ENCODE measurements at regions not wholly inside any gene's neighbourhood (a gene's known extent, or its start where the extent isn't known, plus 50 kb on each side); places are given as distances from the start of the nearest gene placed in this dataset.

DNA sequence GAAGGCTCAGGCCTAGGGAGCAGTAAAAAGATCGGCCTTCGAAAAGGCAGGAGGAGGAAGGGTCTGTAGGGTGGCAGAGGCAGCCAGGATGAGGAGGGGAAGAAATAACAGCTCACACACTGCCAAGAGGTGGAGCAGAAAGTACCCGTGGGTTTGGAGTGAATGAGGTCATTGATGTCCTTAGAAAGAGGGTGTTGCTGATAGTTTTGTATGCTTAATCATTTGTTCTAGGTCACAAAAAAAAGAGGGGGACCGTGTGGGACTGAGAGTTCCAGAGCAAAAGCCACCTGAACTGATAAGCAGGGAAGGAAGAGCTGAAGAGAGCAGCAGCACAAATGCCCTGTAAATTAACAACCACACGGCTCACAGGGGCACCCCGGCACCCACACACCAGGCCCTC, 140.4 kb downstream of the FAM161A start:
- DNase-seq: no peak

DNA sequence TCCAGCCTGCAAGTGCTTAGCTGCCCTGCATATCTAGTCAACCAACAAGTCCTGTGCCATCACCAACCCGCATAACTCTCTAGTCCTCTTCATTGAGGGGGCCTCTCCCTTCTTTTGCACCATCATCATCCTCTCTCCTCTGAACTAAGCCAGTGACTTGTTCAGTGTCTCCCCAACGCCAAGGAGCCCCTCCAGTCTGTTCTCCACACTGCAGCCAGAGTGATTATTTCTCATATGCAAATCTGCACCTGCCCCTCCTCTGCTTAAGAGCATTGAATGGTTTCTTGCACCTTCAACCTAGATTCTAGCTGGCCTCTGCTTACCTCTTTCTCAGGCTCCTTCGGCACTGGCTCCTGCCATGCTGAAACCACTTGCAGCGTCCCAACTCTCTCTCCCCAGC, 141.8 kb downstream of the FAM161A start:
- no peak overlapping the region for H3K27ac ChIP-seq
- intact Hi-C loops (cut with DNase I; ENCODE audit: low total_unique reads): no loop called here

More for the DNA sequence above, 140.4 kb downstream of the FAM161A start:
- TF ChIP-seq CTCF (IDR thresholded peaks at IDR 0.05): no peak
- no peaks in the 10 kb centered on the region for H3K4me1 ChIP-seq
- intact Hi-C loops (cut with DNase I; ENCODE audit: low total_unique reads): no loop called here
- H3K36me3 ChIP-seq: no peaks in the 10 kb centered on the region
- H3K27ac ChIP-seq: no peak overlapping the region
- no peak overlapping the region for H3K4me3 ChIP-seq
- H3K27me3 ChIP-seq: no peaks in the 10 kb centered on the region
- H3K9me3 ChIP-seq: no peaks in the 10 kb centered on the region

DNA sequence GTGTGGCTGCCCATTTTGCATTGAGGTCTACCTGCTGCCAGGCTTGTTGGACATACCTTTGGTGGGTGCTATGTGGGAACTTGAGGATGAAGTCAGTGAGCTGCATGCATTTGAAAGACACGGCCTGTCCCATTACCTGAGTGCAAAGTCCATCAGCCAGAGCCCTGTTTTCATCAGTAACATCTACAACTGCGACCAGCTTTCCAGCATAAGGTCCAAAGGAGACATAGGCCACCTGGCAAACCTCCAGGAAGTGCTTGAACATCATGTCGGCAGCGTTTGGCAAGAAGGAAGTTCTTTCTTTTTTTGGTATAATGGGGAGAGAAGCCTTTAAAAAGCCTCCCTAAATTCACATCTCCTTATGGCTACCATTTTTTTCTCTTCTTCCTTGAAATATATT, 143.1 kb downstream of the FAM161A start:
- H3K4me3 ChIP-seq: no peak overlapping the region
- no peak overlapping the region for H3K27ac ChIP-seq
- no peak for DNase-seq
- TF ChIP-seq CTCF (IDR thresholded peaks at IDR 0.05): no peak
- H3K9me3 ChIP-seq: no peaks in the 10 kb centered on the region
- no peaks in the 10 kb centered on the region for H3K4me1 ChIP-seq
- no peaks in the 10 kb centered on the region for H3K36me3 ChIP-seq
- H3K27me3 ChIP-seq: no peaks in the 10 kb centered on the region
- intact Hi-C loops (cut with DNase I; ENCODE audit: low total_unique reads): no loop called here

More for the DNA sequence above, 141.8 kb downstream of the FAM161A start:
- H3K36me3 ChIP-seq: no peaks in the 10 kb centered on the region
- H3K9me3 ChIP-seq: no peaks in the 10 kb centered on the region
- no peak overlapping the region for H3K4me3 ChIP-seq
- H3K4me1 ChIP-seq: no peaks in the 10 kb centered on the region
- no peaks in the 10 kb centered on the region for H3K27me3 ChIP-seq
- TF ChIP-seq CTCF (IDR thresholded peaks at IDR 0.05): no peak
- DNase-seq: no peak

DNA sequence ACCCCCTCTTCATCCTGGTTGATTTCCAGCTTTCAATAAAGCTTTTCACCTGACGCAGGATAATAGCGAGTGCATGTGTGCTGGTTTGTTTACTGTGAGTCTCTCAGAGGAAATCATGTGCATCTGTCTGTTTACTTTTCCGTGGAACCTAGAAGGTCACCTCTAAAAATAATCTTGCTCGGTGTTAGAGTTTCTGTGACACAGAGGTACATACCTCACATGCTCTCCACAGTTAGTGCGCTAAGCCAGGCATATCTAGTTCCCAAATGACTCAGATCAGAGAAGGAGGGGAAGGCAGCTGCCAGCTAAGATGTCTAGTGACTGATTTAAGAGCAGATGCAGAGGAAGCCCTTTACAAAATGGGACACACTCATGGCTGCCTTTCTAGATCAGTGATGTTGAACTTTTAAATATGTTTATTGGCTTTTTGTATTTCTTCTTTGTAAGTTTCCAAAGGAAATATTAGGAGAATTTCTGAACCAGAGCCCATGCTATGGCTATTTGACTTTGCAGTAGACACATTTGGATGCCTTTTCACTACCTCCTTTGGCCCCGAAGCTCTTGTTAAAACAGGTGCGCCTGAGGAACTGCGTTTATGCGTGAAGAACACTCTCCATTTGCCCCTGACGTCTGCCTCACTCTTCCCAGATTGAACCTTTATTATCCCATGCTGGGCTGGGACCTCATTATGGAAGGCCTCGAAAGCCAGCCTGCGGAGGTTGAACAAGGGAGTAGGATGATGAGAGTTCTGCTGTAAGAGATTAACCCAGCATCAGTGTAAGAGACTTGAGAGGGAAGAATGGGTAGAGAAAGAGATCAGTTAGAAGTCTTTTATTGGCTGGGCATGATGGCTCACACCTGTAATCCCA, 145.6 kb downstream of the FAM161A start:
- H3K4me1 ChIP-seq: no peaks in the 10 kb centered on the region
- H3K4me3 ChIP-seq: no peak overlapping the region
- no peak for TF ChIP-seq CTCF (IDR thresholded peaks at IDR 0.05)
- intact Hi-C loops (cut with DNase I; ENCODE audit: low total_unique reads): no loop called here
- DNase-seq: no peak
- H3K36me3 ChIP-seq: no peaks in the 10 kb centered on the region
- H3K27me3 ChIP-seq: no peaks in the 10 kb centered on the region
- H3K27ac ChIP-seq: no peak overlapping the region
- H3K9me3 ChIP-seq: no peaks in the 10 kb centered on the region

- no peak for TF ChIP-seq CTCF (IDR thresholded peaks at IDR 0.05)
- no peaks in the 10 kb centered on the region for H3K27me3 ChIP-seq
- intact Hi-C loops (cut with DNase I; ENCODE audit: low total_unique reads): no loop called here
- H3K27ac ChIP-seq: no peak overlapping the region
- H3K4me3 ChIP-seq: no peak overlapping the region
- H3K36me3 ChIP-seq: no peaks in the 10 kb centered on the region
- H3K9me3 ChIP-seq: no peaks in the 10 kb centered on the region
- no peaks in the 10 kb centered on the region for H3K4me1 ChIP-seq
- DNase-seq: no peak
These were observed 148.2 kb downstream of the FAM161A start for GRCh38 chr2:61705625-61706024.
